ENCODE measurements at regions not wholly inside any gene's neighbourhood (a gene's known extent, or its start where the extent isn't known, plus 50 kb on each side); places are given as distances from the start of the nearest gene placed in this dataset.

DNA sequence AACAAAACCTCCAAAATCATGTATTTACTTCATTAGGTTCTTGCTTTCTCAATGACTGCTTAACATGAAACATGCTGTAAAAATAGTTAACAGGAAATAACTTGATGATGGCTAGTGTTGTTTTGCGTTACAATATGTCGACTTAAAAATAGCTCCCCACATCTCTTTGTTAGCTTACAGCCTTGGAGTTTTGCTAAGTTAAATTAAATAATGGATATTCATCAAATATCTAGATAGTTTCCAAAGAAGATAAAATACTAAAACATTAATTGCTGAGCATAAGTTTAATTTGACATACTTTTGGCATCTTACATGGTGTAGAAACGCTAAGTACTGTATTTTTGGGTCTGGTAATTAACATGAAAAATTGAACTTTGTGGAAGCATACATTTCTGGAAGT, 500.6 kb upstream of the NOVA1 start:
- ChIA-PET POLR2A (ENCODE audit: unreplicated experiment) (no interaction called here), CTCF (no interaction called here)
- H3K79me1 ChIP-seq (ENCODE audit: low read depth in 1 of 2, low read length in 2 of 2) = no peaks in the 10 kb centered on the region
- no peak overlapping the region for H3K18ac ChIP-seq (ENCODE audit: low read depth, low read length)
- H2BK15ac ChIP-seq (ENCODE audit: low read depth, low read length) = no peak overlapping the region
- H3K4me3 ChIP-seq (ENCODE audit: insufficient read depth, low read depth, low read length) = no peak overlapping the region
- H3K27me3 ChIP-seq (ENCODE audit: control insufficient read depth, insufficient read depth, low read length) = no peaks in the 10 kb centered on the region
- no peak overlapping the region for H4K8ac ChIP-seq (ENCODE audit: low read depth in 2 of 2, low read length in 2 of 2)
- no peak overlapping the region for H2BK120ac ChIP-seq (ENCODE audit: low read depth, low read length)
- H3K56ac ChIP-seq (ENCODE audit: extremely low read depth, insufficient read depth, low read length) = no peak overlapping the region
- no peak overlapping the region for H4K5ac ChIP-seq (ENCODE audit: low read depth, low read length)
- H3K9me1 ChIP-seq (ENCODE audit: insufficient read depth, low read length) = no peaks in the 10 kb centered on the region
- no peaks in the 10 kb centered on the region for H4K20me1 ChIP-seq (ENCODE audit: insufficient read depth, low read length)
- H3K36me3 ChIP-seq (ENCODE audit: control insufficient read depth, insufficient read depth, low read length) = no peaks in the 10 kb centered on the region
- H3K23ac ChIP-seq (ENCODE audit: low read depth, low read length) = no peak overlapping the region
- H2AK9ac ChIP-seq (replicated peaks; ENCODE audit: low read depth, low read length, poor library complexity) = no peak overlapping the region
- H2BK20ac ChIP-seq (ENCODE audit: low read depth, low read length) = no peak overlapping the region
- H3K4me2 ChIP-seq (ENCODE audit: low read depth, low read length) = no peak overlapping the region
- H2AFZ ChIP-seq (replicated peaks; ENCODE audit: low read length, poor library complexity) = no peak overlapping the region
- dilution Hi-C loops (cut with HindIII; ENCODE audit: low sequenced_read_pairs, unreplicated experiment) (no loop called here), in situ Hi-C loops (cut with MboI; ENCODE audit: low sequenced_read_pairs) (no loop called here), intact Hi-C loops (cut with micrococcal nuclease) (no loop called here)
- no peak overlapping the region for H3K14ac ChIP-seq (replicated peaks; ENCODE audit: low read depth, low read length)
- H3K9ac ChIP-seq (ENCODE audit: low read depth, low read length) = no peak overlapping the region
- no peak overlapping the region for H4K91ac ChIP-seq (ENCODE audit: insufficient read depth, low read depth, low read length)
- H3K27ac ChIP-seq (ENCODE audit: insufficient read depth, low read length) = no peak overlapping the region
- H2AK5ac ChIP-seq (ENCODE audit: low read depth, low read length) = no peak overlapping the region
- H3K9me3 ChIP-seq (ENCODE audit: control insufficient read depth, insufficient read depth, low read length) = peaks cover 8% of the 10 kb centered on the region; the same call in 1 of the 2 replicates
- H2BK5ac ChIP-seq (ENCODE audit: low read depth, low read length, poor library complexity, severe bottlenecking) = no peak overlapping the region
- no peak for ATAC-seq (ENCODE audit: low read depth)
- TF ChIP-seq NFE2L2 (IDR thresholded peaks at IDR 0.05; ENCODE audit: low read depth, low read length) (no peak), POLR2A (IDR thresholded peaks at IDR 0.05; ENCODE audit: low read depth, low read length) (no peak), MXI1 (IDR thresholded peaks at IDR 0.05; ENCODE audit: borderline replicate concordance, low read depth, low read length) (no peak), RFX5 (IDR thresholded peaks at IDR 0.05; ENCODE audit: low read depth, low read length) (no peak), MAZ (IDR thresholded peaks at IDR 0.05; ENCODE audit: borderline replicate concordance, low read depth, low read length) (no peak), FOS (IDR thresholded peaks at IDR 0.05; ENCODE audit: low read depth, low read length) (no peak)
- H3K4me1 ChIP-seq (ENCODE audit: control insufficient read depth, insufficient read depth, low read length) = no peaks in the 10 kb centered on the region
- no peak for DNase-seq
- no CpG with 5 or more reads among the region's 3 CpGs for whole genome bisulfite sequencing, 2 experiments (ENCODE audit: extremely low coverage in 2 of 2, insufficient read length in 1 of 2)
- H3K4ac ChIP-seq (ENCODE audit: low read depth, low read length) = no peak overlapping the region
- BruUV-seq (replicated peaks) = no TSS peak

Measured in IMR-90 (cell line).